CD4-positive, alpha-beta T cell treated with Interferon alpha-2 for 1 hour (primary cell): ENCODE measurements at regions not wholly inside any gene's neighbourhood (a gene's known extent, or its start where the extent isn't known, plus 50 kb on each side); places are given as distances from the start of the nearest gene placed in this dataset.

Source experiments
- DNase-seq, 2 donors: peaks; one replicate each; pipeline ENCODE4 v3.0.0-alpha.2; 2020 to 2022

GRCh38 chr6:90434094-90434493 lies 137.5 kb upstream of the BACH2 start:
- no peak for DNase-seq

DNA sequence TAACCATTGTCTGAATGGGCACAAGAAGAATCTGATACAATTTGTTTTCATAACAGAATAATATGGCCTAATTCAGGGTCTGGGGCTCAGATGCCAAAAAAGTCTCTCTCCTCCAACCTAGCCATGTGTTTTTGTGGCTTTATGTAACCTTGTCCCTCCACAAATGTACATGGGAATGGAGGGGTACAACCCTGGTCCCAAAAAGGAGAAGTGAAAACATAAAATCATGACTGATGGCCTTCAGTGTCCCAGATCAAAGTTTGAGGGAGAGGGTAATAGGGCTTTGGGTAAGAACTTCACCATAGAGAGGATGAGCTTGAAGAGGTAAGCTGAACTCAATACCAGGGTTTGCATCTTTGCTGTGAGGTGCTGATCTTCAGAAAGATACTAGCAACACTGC lies 136.3 kb upstream of the BACH2 start:
- DNase-seq, result no peak

DNA sequence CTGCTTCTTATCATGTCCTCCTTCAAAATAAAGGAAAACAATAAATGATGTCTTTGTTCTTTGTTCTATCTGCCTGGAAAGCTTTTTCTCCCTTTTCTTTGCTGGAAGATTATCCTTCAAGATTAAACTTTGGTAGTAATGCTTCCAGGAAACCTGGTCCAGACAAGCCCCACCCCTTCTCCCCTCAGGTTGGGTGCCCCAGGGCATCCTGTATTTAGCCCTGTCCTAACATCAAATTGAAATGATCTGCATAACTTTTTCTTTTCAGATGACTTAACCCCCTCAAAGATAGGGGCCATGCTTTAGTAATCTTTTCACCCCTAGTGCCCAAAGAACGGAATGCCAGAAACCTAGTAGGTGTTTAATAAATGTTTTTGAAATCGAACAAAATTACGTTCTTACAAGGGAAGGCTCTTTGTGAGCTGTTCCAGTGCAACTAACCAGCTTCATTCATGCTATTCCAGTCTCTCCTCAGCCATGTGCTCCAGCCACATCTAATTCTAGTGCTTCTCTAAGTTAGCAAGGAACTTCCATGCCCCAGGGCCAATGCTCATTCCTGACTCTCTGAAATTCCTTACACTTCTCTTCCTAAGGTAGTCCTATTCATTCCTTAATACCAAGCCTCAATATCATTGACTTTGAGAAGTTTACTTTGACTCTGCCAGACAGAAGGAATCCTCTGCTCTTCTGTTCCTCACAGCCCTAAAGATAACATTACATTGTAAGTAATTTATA lies 135.6 kb upstream of the BACH2 start:
- DNase-seq, result no peak

- DNase-seq, result no peak
Observed at GRCh38 chr6:90431576-90431975, 134.9 kb upstream of the BACH2 start.

DNA sequence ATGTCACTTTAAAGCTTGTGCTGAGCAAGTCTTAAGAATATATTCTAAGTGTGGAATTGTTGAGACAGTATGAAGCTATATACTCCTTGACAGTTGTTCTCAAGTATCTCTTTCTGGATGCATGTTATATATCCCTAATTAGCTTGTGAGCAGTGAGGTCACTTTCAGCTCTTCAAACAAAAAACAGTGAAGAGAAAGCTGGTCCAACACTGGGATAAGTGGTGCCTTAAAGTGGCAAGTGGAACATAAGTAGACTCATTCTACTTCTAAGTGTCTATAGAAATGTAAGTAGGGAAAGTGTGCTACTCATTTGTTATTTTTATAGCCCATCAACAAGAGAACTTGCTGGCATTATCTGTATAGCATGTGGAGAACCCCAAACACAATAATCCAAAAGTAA lies 133.1 kb upstream of the BACH2 start:
- DNase-seq, result no peak

DNA sequence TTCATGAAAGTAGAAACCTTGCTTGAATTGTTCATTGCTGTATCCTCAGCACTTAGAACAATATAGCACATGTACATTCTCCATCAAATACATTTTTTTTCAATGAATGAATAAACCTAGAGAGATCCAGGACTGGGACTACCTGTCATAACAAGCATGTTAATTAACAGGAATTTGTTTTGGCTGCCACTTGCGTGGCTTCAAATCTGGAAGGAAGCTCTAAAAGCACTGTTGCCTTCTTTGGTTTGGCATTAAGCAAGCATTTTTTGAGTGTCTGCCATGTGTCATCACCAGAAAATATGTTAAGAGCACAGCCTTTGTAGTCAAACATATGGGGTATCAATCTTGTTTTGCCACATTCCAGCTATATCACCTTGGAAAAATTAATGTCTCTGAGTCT lies 131.9 kb upstream of the BACH2 start:
- no peak for DNase-seq

DNA sequence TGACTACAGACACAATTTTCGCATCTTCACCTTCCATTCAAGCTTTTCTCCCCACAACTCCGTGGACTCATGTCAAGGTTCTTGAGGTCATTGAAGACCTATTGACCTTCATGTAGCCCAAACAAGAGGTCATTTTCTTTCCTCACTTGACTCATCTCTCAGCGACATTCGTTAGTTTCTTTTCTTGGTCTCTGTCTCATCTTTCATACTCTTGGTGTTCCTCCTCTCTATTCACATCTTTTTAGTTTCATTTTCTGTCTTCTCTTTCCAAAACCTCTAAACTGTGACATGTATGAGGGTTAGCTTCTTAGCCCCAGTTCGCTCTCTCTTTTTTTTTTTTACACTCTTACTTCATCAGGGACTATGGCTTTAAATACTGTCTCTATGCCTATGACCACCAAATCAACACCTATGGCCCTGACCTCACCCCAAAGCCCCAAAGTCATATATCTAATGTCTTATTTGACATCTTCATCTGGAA lies 128.6 kb upstream of the BACH2 start:
- DNase-seq, result peak in 1 of 2 donors; percentile 68

DNA sequence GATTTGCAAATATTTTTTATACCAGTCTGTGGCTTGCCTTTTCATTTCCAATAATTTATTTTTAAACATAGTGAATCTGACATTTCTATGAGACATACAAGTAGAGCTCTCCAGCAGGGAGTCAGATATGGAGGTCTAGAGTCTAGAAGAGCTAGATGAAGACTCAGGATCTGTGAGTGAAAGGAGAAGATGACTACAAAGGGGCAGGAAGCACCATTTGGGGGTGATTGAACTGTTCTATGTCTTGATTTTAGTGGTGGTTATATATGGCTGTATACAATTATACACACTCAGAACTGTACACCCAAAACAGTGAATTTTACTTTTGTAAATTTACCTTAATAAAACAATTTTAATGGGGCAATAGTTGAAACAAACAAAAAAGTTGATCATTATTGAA lies 127.9 kb upstream of the BACH2 start:
- peak in 1 of 2 donors; percentile 34 for DNase-seq

GRCh38 chr6:90421666-90422065 lies 125.0 kb upstream of the BACH2 start:
- no peak for DNase-seq

DNA sequence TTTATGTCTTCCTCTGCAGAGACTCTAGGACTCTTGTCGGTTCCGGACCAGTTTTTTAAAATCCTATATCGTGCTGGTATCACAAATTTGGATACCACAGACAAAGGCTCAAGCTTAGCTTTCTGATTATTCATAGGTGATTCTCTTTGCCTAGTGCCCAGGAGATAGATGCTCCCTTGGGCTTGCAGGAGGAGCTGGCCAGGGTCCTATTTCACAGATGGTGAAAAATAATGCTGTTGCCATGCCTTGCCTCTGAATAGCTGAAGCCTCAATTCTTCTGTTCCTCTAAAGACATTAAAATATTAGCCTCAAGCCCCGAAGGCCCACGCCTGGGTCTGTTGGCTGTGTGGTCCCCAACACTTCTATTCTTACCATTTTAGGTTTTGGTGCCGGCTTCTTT lies 123.9 kb upstream of the BACH2 start:
- DNase-seq, result no peak

- DNase-seq, result no peak
Observed at GRCh38 chr6:90417385-90417784, 120.7 kb upstream of the BACH2 start.

- DNase-seq, result no peak
Observed at GRCh38 chr6:90416322-90416721, 119.7 kb upstream of the BACH2 start.

GRCh38 chr6:90415178-90415577 lies 118.5 kb upstream of the BACH2 start:
- DNase-seq, result no peak

DNA sequence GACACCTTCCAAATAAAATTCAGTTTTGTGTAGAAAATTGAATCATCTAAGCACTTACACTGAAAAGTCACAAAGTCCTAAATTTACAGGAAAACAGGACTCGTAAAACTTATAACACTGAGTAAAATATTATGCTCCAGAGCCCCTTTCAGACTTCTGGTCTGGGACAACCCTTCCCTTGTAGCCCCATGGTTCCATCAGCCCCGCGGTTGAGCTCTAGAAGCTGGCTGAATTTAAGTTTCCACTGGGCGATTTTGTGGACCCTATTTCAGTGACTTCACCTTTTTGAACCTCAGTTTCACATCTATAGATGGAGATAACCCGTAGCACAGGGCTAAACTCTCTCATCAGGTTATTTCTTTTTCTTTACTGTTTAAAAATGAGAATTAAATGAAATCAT lies 117.7 kb upstream of the BACH2 start:
- no peak for DNase-seq

GRCh38 chr6:90413867-90414266 lies 117.2 kb upstream of the BACH2 start:
- DNase-seq, result peak; percentile 85 to 94

GRCh38 chr6:90413396-90413795 lies 116.8 kb upstream of the BACH2 start:
- no peak for DNase-seq

- no peak for DNase-seq
Observed at GRCh38 chr6:90412538-90413369, 116.1 kb upstream of the BACH2 start.

- DNase-seq, result peak; percentile 33 to 81
Observed at GRCh38 chr6:90411292-90411781, 114.7 kb upstream of the BACH2 start.

DNA sequence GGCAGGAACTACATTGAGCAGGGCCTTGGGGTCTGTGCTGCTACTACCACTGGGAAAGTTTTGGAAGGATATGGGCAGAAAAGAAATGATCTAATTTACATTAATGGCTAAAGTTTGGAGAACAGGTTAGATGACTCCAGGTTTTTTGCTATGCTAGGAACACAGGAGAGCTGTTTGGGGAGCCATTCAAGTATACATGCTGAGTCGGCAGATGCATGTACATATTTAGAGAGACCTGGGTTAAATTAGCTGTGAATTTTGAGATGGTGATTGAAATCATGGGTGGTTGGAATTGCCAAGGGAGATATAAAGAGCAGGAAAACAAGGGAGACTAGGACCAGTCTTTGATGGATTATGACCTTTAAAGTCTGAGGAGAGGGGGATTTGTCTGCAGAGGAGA lies 113.1 kb upstream of the BACH2 start:
- no peak for DNase-seq

GRCh38 chr6:90406957-90407356 lies 110.3 kb upstream of the BACH2 start:
- DNase-seq, result no peak

- peak in 1 of 2 donors; percentile 36 for DNase-seq
Observed at GRCh38 chr6:90406142-90406794, 109.6 kb upstream of the BACH2 start.

- no peak for DNase-seq
Observed at GRCh38 chr6:90403489-90404381, 107.1 kb upstream of the BACH2 start.

- no peak for DNase-seq
Observed at GRCh38 chr6:90402831-90403192, 106.2 kb upstream of the BACH2 start.
